Glomerular visceral epithelial cell (primary cell): ENCODE measurements at regions not wholly inside any gene's neighbourhood (a gene's known extent, or its start where the extent isn't known, plus 50 kb on each side); places are given as distances from the start of the nearest gene placed in this dataset.
"Not testable (repeated sequence)": the region's sequence is repeated elsewhere in the genome, so short reads cannot be mapped to it uniquely, and the experiment has no call there.

Source experiments
- DNase-seq: peaks from one replicate; pipeline ENCODE4 v3.0.0-alpha.2; 2016; ENCODE audit errors: extremely low spot score

- no peak for DNase-seq
Measured at GRCh38 chr3:137300703-137301102, 342.9 kb downstream of the IL20RB start.

GRCh38 chr3:137304313-137305056 lies 346.7 kb downstream of the IL20RB start:
- DNase-seq = no peak

GRCh38 chr3:137324114-137324513 lies 366.3 kb downstream of the IL20RB start:
- DNase-seq = no peak

- DNase-seq = no peak
Measured at GRCh38 chr3:137325170-137325569, 367.4 kb downstream of the IL20RB start.

GRCh38 chr3:137325934-137326333 lies 368.2 kb downstream of the IL20RB start:
- no peak for DNase-seq

- no peak for DNase-seq
Measured at GRCh38 chr3:137329594-137329993, 371.8 kb downstream of the IL20RB start.

- DNase-seq = no peak
Measured at GRCh38 chr3:137330246-137330645, 372.5 kb downstream of the IL20RB start.

GRCh38 chr3:137332297-137332696 lies 374.5 kb downstream of the IL20RB start:
- no peak for DNase-seq

GRCh38 chr3:137335478-137335877 lies 377.7 kb downstream of the IL20RB start:
- no peak for DNase-seq

GRCh38 chr3:137338400-137338799 lies 380.6 kb downstream of the IL20RB start:
- not testable (repeated sequence) for DNase-seq

GRCh38 chr3:137343283-137343682 lies 385.5 kb downstream of the IL20RB start:
- no peak for DNase-seq

GRCh38 chr3:137347132-137347531 lies 389.3 kb downstream of the IL20RB start:
- DNase-seq = no peak

GRCh38 chr3:137347817-137348368 lies 390.1 kb downstream of the IL20RB start:
- DNase-seq = no peak

- DNase-seq = no peak
Measured at GRCh38 chr3:137348936-137349335, 391.2 kb downstream of the IL20RB start.

GRCh38 chr3:137349557-137350348 lies 392.0 kb downstream of the IL20RB start:
- DNase-seq = no peak

GRCh38 chr3:137360531-137361201 lies 402.9 kb downstream of the IL20RB start:
- no peak for DNase-seq

GRCh38 chr3:137382005-137382594 lies 382.0 kb upstream of the SOX14 start:
- no peak for DNase-seq

- no peak for DNase-seq
Measured at GRCh38 chr3:137385922-137386321, 378.2 kb upstream of the SOX14 start.

- DNase-seq = no peak
Measured at GRCh38 chr3:137409584-137409983, 354.5 kb upstream of the SOX14 start.

GRCh38 chr3:137410028-137410427 lies 354.1 kb upstream of the SOX14 start:
- DNase-seq = no peak

GRCh38 chr3:137420198-137420995 lies 343.7 kb upstream of the SOX14 start:
- no peak for DNase-seq
